ENCODE measurements at regions not wholly inside any gene's neighbourhood (a gene's known extent, or its start where the extent isn't known, plus 50 kb on each side); places are given as distances from the start of the nearest gene placed in this dataset.
A peak's percentile ranks its signal among the peaks of the same experiment; 100 is the strongest.

GRCh38 chr6:75546381-75546780, 52.8 kb upstream of the FILIP1 start:
- FAIRE-seq, result no peak
- no peak for DNase-seq (ENCODE audit: extremely low spot score, insufficient read length, low read depth)

- peak; percentile 50 for FAIRE-seq
- no peak for DNase-seq (ENCODE audit: extremely low spot score, insufficient read length, low read depth)
These were observed 51.0 kb upstream of the SENP6 start for GRCh38 chr6:75550544-75551167.

- no peak for DNase-seq (ENCODE audit: extremely low spot score, insufficient read length, low read depth)
- FAIRE-seq, result peak; percentile 76
These were observed 50.2 kb upstream of the SENP6 start for GRCh38 chr6:75551367-75551952.

Measured in GM18507 (cell line).